Neural cell (in vitro differentiated cells): ENCODE measurements at regions not wholly inside any gene's neighbourhood (a gene's known extent, or its start where the extent isn't known, plus 50 kb on each side); places are given as distances from the start of the nearest gene placed in this dataset.

Source experiments
- H2AFZ ChIP-seq: fragments of 200-600, 300-800 bp; sonication (generic), shearing (Covaris generic); 2 replicates; pipeline ENCODE4 v1.6.0; 2014; ENCODE audit warnings: low read depth, mild to moderate bottlenecking, antibody characterized with exemption, low read length, moderate library complexity
- H3F3A ChIP-seq: fragments of 200-600 bp; shearing (Covaris generic); 2 replicates; pipeline ENCODE4 v1.6.1; 2016; ENCODE audit warnings: mild to moderate bottlenecking, moderate library complexity, mixed read lengths, antibody characterized with exemption, low read length; ENCODE audit not compliant: insufficient read depth, poor library complexity, severe bottlenecking
- H3K27ac ChIP-seq: fragments of 200-600, 300-800 bp; sonication (generic), shearing (Covaris generic); 2 replicates; pipeline ENCODE4 v1.5.1; 2014; ENCODE audit warnings: mild to moderate bottlenecking, low read length, moderate library complexity
- H3K27me3 ChIP-seq: fragments of 300-800, 200-600 bp; sonication (generic), shearing (Covaris generic); 2 replicates; pipeline ENCODE4 v1.6.0; 2014; ENCODE audit warnings: mild to moderate bottlenecking, low read depth, low read length, moderate library complexity; ENCODE audit not compliant: insufficient read depth
- H3K36me3 ChIP-seq: fragments of 300-800, 200-600 bp; sonication (generic), shearing (Covaris generic); 2 replicates; pipeline ENCODE4 v1.5.1; 2014; ENCODE audit warnings: mild to moderate bottlenecking, antibody characterized with exemption, low read length, moderate library complexity; ENCODE audit not compliant: insufficient read depth
- H3K4me2 ChIP-seq: fragments of 300-800, 200-600 bp; sonication (generic), shearing (Covaris generic); 2 replicates; pipeline ENCODE4 v1.6.0; 2014; ENCODE audit warnings: mild to moderate bottlenecking, low read length
- H3K4me3 ChIP-seq: fragments of 300-800, 200-600 bp; sonication (generic), shearing (Covaris generic); 2 replicates; pipeline ENCODE4 v1.5.1; 2014; ENCODE audit warnings: mild to moderate bottlenecking, low read length, moderate library complexity
- H3K79me2 ChIP-seq: fragments of 200-600 bp; shearing (Covaris generic); replicated peaks from 2 replicates; pipeline ENCODE4 v1.6.0; 2014; ENCODE audit warnings: mild to moderate bottlenecking, low read length, moderate library complexity; ENCODE audit not compliant: insufficient read depth
- H3K9ac ChIP-seq: fragments of 300-800, 200-600 bp; sonication (generic), shearing (Covaris generic); 2 replicates; pipeline ENCODE4 v1.6.1; 2016; ENCODE audit warnings: mild to moderate bottlenecking, low read length, mixed read lengths
- H3K9me2 ChIP-seq: fragments of 200-600 bp; shearing (Covaris generic); 2 replicates; pipeline ENCODE4 v1.6.1; 2016; ENCODE audit warnings: mild to moderate bottlenecking, low read length, mixed read lengths; ENCODE audit not compliant: insufficient read depth
- H3K9me3 ChIP-seq: fragments of 200-600, 300-800 bp; sonication (generic), shearing (Covaris generic); 2 replicates; pipeline ENCODE4 v1.6.1; 2016; ENCODE audit warnings: mild to moderate bottlenecking, mixed run types, low read length, moderate library complexity, mixed read lengths
- H4K20me1 ChIP-seq: fragments of 200-600 bp; shearing (Covaris generic); 2 replicates; pipeline ENCODE4 v1.6.1; 2016; ENCODE audit warnings: mild to moderate bottlenecking, mixed run types; ENCODE audit not compliant: insufficient read depth
- EP300 ChIP-seq: fragments of 450-650 bp; conservative IDR thresholded peaks from 2 replicates; pipeline ENCODE4 v1.6.1; 2014; ENCODE audit warnings: antibody characterized with exemption, mild to moderate bottlenecking, moderate library complexity; ENCODE audit not compliant: poor library complexity, severe bottlenecking
- EZH2 ChIP-seq: fragments of 200-600, 300-800 bp; shearing (Covaris generic), sonication (generic); IDR thresholded peaks from 2 replicates; pipeline ENCODE4 v1.6.1; 2014; ENCODE audit warnings: antibody characterized with exemption, low read length, borderline replicate concordance, mild to moderate bottlenecking; ENCODE audit not compliant: insufficient read depth, poor library complexity, severe bottlenecking
- MXI1 ChIP-seq: fragments of 450-650 bp; conservative IDR thresholded peaks from 2 replicates; pipeline ENCODE4 v1.6.1; 2014; ENCODE audit warnings: antibody characterized with exemption, mild to moderate bottlenecking; ENCODE audit not compliant: poor library complexity, severe bottlenecking
- POLR2AphosphoS5 ChIP-seq: IDR thresholded peaks from 2 replicates; pipeline ENCODE4 v1.6.1; 2012
- RAD21 ChIP-seq: fragments of 450-650 bp; conservative IDR thresholded peaks from 2 replicates; pipeline ENCODE4 v1.6.1; 2014; ENCODE audit warnings: antibody characterized with exemption, mild to moderate bottlenecking, moderate library complexity
- SMC3 ChIP-seq: fragments of 450-650 bp; conservative IDR thresholded peaks from 2 replicates; pipeline ENCODE4 v1.6.1; 2014; ENCODE audit warnings: antibody characterized with exemption, mild to moderate bottlenecking, moderate library complexity; ENCODE audit not compliant: poor library complexity
- TAF1 ChIP-seq: IDR thresholded peaks from 2 replicates; pipeline ENCODE4 v1.6.1; 2012; ENCODE audit warnings: low read depth
- TF ChIP-seq, protein P1 (sequence below): fragments of 450-650 bp; IDR thresholded peaks from 2 replicates; pipeline ENCODE4 v1.5.1; 2014; ENCODE audit warnings: antibody characterized with exemption, mild to moderate bottlenecking, moderate library complexity; ENCODE audit not compliant: poor library complexity, severe bottlenecking
- TF ChIP-seq, protein P2 (sequence below): IDR thresholded peaks from 2 replicates; pipeline ENCODE4 v1.6.1; 2012; ENCODE audit warnings: borderline replicate concordance

DNA sequence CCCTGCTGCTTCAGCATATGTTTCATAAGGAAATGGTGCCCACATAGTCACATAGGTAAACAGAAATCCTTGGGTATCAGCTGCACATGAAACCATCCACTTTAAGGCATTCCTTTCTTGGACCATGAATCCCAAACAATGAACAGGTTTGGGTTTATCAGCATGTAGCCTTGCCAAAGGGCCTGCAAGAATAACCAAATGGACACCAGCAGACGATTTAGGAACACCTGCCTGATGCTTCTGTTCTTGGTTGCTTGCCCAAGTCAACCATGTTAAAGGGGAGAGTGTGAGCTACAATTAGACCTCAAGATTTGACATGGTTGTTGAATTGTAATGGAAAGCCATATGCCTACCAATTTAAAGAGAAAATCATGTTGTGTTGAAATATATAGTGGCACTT, 1342.7 kb upstream of the PIK3C3 start:
- Histone ChIP-seq H3K27me3 (no peaks in the 10 kb centered on the region), H4K20me1 (no peaks in the 10 kb centered on the region), H3K79me2 (no peaks in the 10 kb centered on the region), H3K9me2 (no peaks in the 10 kb centered on the region), H3K36me3 (no peaks in the 10 kb centered on the region), H3K9ac (no peak overlapping the region), H2AFZ (no peak overlapping the region), H3K4me3 (no peak overlapping the region), H3K4me2 (no peak overlapping the region), H3F3A (no peaks in the 10 kb centered on the region), H3K9me3 (no peaks in the 10 kb centered on the region), H3K27ac (no peak overlapping the region)
- TF ChIP-seq SMC3, result no peak
- no peak for TF ChIP-seq POLR2AphosphoS5
- TF ChIP-seq MXI1, result no peak

DNA sequence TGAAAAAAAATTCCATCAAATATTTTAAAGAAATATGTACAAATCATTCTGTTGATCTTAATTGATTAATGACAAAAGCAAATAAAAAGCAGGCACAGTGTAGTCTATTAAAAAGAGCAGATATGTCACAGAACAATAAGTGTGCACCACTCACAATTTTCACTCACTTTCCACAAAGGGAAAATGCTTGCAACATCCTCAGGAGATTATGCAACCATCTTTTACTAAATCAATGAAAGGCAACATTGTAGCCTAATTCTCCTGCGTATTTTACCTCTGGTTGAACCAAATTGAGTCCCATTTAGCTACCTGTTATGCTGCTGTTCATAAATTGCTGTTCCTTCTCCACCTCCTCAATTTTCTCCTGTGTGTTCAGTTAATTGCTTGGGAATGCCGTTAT, 1346.8 kb upstream of the PIK3C3 start:
- Histone ChIP-seq H3F3A (no peaks in the 10 kb centered on the region), H3K27me3 (no peaks in the 10 kb centered on the region), H3K79me2 (no peaks in the 10 kb centered on the region), H3K27ac (no peak overlapping the region), H3K4me2 (no peak overlapping the region), H3K9me3 (no peaks in the 10 kb centered on the region), H3K9ac (no peak overlapping the region), H4K20me1 (no peaks in the 10 kb centered on the region), H2AFZ (no peak overlapping the region), H3K9me2 (no peaks in the 10 kb centered on the region), H3K36me3 (no peaks in the 10 kb centered on the region), H3K4me3 (no peak overlapping the region)
- no peak for TF ChIP-seq EP300
- TF ChIP-seq, protein P1, sequence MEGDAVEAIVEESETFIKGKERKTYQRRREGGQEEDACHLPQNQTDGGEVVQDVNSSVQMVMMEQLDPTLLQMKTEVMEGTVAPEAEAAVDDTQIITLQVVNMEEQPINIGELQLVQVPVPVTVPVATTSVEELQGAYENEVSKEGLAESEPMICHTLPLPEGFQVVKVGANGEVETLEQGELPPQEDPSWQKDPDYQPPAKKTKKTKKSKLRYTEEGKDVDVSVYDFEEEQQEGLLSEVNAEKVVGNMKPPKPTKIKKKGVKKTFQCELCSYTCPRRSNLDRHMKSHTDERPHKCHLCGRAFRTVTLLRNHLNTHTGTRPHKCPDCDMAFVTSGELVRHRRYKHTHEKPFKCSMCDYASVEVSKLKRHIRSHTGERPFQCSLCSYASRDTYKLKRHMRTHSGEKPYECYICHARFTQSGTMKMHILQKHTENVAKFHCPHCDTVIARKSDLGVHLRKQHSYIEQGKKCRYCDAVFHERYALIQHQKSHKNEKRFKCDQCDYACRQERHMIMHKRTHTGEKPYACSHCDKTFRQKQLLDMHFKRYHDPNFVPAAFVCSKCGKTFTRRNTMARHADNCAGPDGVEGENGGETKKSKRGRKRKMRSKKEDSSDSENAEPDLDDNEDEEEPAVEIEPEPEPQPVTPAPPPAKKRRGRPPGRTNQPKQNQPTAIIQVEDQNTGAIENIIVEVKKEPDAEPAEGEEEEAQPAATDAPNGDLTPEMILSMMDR, result no peak

DNA sequence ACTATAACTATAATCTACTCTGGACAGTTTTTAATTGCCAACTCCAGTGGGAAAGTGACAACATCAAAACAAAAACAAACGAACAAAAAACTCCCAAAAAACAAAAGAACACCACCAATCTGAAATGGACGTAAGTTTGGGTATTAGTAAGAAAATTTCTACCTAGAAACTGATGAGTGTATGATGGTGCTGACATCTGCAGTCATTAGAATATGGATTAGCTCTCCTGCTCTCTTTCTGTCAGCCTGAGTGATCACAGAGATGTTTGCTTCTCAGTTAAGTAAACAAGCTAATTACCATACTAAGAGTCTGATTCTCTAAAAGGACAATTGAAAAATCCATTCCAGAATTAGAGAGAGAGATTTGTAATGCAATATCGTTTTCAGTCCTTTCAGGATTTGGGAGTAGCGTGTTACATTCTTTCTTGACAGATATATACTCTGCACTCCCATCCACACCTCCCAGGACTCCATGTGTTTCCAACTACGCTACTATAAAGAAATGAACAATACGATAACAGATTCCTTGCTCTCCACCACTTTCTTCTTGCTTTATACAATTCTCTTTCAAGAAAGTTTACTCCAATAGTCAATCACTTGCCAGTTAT, 1347.4 kb upstream of the PIK3C3 start:
- TF ChIP-seq POLR2AphosphoS5 (no peak), MXI1 (no peak), EZH2 (no peak), RAD21 (no peak), EP300 (no peak), SMC3 (no peak), TAF1 (no peak)
- TF ChIP-seq, protein P2, sequence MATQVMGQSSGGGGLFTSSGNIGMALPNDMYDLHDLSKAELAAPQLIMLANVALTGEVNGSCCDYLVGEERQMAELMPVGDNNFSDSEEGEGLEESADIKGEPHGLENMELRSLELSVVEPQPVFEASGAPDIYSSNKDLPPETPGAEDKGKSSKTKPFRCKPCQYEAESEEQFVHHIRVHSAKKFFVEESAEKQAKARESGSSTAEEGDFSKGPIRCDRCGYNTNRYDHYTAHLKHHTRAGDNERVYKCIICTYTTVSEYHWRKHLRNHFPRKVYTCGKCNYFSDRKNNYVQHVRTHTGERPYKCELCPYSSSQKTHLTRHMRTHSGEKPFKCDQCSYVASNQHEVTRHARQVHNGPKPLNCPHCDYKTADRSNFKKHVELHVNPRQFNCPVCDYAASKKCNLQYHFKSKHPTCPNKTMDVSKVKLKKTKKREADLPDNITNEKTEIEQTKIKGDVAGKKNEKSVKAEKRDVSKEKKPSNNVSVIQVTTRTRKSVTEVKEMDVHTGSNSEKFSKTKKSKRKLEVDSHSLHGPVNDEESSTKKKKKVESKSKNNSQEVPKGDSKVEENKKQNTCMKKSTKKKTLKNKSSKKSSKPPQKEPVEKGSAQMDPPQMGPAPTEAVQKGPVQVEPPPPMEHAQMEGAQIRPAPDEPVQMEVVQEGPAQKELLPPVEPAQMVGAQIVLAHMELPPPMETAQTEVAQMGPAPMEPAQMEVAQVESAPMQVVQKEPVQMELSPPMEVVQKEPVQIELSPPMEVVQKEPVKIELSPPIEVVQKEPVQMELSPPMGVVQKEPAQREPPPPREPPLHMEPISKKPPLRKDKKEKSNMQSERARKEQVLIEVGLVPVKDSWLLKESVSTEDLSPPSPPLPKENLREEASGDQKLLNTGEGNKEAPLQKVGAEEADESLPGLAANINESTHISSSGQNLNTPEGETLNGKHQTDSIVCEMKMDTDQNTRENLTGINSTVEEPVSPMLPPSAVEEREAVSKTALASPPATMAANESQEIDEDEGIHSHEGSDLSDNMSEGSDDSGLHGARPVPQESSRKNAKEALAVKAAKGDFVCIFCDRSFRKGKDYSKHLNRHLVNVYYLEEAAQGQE, result no peak
- TF ChIP-seq, protein P1, result no peak
- H3K4me2 ChIP-seq, result no peak overlapping the region
- H3F3A ChIP-seq, result no peaks in the 10 kb centered on the region
- no peaks in the 10 kb centered on the region for H3K36me3 ChIP-seq
- no peak overlapping the region for H2AFZ ChIP-seq
- no peaks in the 10 kb centered on the region for H3K27me3 ChIP-seq
- no peak overlapping the region for H3K4me3 ChIP-seq
- H3K9me2 ChIP-seq, result no peaks in the 10 kb centered on the region
- no peaks in the 10 kb centered on the region for H3K9me3 ChIP-seq
- H4K20me1 ChIP-seq, result no peaks in the 10 kb centered on the region
- H3K9ac ChIP-seq, result no peak overlapping the region
- H3K79me2 ChIP-seq, result no peaks in the 10 kb centered on the region
- H3K27ac ChIP-seq, result no peak overlapping the region
